Activated naive CD4-positive, alpha-beta T cell treated with anti-CD3 and anti-CD28 coated beads, Interleukin-2, amount 10 ng/mL, durations not matched to agents 7 days and 5 days (primary cell): ENCODE measurements at regions not wholly inside any gene's neighbourhood (a gene's known extent, or its start where the extent isn't known, plus 50 kb on each side); places are given as distances from the start of the nearest gene placed in this dataset.
"Not testable (repeated sequence)": the region's sequence is repeated elsewhere in the genome, so short reads cannot be mapped to it uniquely, and the experiment has no call there.

Experiments
- CTCF ChIA-PET: fragments of 350-600 bp; sonication (Branson Sonifier 250); formaldehyde crosslinking; loops from one replicate; lab custom pipeline; 2021; ENCODE audit warnings: antibody characterized with exemption; lab: Charles Lee
- DNase-seq: peaks from one replicate; pipeline ENCODE4 v3.0.0-alpha.2; 2020
- H3K27ac Mint-ChIP-seq: one replicate; pipeline ENCODE4 v1.8.0; 2021; ENCODE audit warnings: mild to moderate bottlenecking, moderate library complexity, mixed read lengths
- H3K27me3 Mint-ChIP-seq: one replicate; pipeline ENCODE4 v1.8.0; 2021; ENCODE audit warnings: mild to moderate bottlenecking, mixed read lengths
- H3K36me3 Mint-ChIP-seq: one replicate; pipeline ENCODE4 v1.8.0; 2021; ENCODE audit warnings: mixed read lengths
- H3K4me1 Mint-ChIP-seq: one replicate; pipeline ENCODE4 v1.8.0; 2021; ENCODE audit warnings: mixed read lengths
- H3K4me3 Mint-ChIP-seq: one replicate; pipeline ENCODE4 v1.8.0; 2021; ENCODE audit warnings: mild to moderate bottlenecking, moderate library complexity, mixed read lengths
- H3K9me3 Mint-ChIP-seq: one replicate; pipeline ENCODE4 v1.8.0; 2021; ENCODE audit warnings: mixed read lengths

DNA sequence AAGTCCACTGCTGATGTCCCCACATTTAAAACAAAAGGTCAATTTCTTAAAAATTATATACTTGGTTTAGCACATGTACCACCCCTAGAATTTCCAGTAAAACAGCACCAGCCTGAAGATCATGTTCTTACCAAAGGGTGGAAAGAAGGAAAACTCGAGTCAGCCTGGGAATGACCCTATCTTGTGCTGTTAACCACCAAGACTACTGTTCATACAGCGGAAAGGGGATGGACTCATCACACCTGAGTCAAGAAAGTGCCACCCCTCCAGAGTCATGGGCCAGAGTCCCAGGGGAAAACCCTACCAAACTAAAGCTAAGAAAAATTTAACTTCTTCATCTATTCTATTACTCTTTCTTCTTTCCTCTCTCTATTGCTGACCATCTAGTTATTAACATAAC is 113.6 kb upstream of the PPM1J start:
- peaks cover 64% of the 10 kb centered on the region for H3K27me3 Mint-ChIP-seq
- no peak overlapping the region for H3K4me3 Mint-ChIP-seq
- no peaks in the 10 kb centered on the region for H3K9me3 Mint-ChIP-seq
- CTCF ChIA-PET: no interaction called here
- H3K36me3 Mint-ChIP-seq: no peaks in the 10 kb centered on the region
- H3K27ac Mint-ChIP-seq: no peak overlapping the region
- no peak for DNase-seq
- H3K4me1 Mint-ChIP-seq: peaks cover 7% of the 10 kb centered on the region

DNA sequence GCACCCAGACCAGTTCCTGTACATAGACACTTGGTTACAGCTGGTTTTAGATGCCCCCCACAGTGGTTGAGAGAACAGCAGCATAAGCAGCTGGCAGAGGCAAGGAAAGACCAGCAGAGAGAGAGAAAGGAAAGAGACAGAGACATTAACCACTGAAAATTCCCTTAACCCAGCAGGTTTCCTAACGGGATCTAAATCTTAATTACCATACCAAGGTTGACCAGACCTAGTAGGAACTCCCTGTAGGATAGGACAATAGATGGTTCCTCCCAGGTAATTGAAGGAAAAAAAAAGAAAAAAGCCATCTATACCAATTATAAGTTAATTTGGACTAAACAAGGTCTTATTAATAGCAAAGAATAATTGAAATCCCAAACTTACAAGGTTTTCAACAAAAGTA is 112.3 kb upstream of the PPM1J start:
- H3K9me3 Mint-ChIP-seq, H3K27ac Mint-ChIP-seq, DNase-seq, H3K4me3 Mint-ChIP-seq, CTCF ChIA-PET, H3K36me3 Mint-ChIP-seq, H3K4me1 Mint-ChIP-seq: not testable (repeated sequence)
- peaks cover 57% of the 10 kb centered on the region for H3K27me3 Mint-ChIP-seq

DNA sequence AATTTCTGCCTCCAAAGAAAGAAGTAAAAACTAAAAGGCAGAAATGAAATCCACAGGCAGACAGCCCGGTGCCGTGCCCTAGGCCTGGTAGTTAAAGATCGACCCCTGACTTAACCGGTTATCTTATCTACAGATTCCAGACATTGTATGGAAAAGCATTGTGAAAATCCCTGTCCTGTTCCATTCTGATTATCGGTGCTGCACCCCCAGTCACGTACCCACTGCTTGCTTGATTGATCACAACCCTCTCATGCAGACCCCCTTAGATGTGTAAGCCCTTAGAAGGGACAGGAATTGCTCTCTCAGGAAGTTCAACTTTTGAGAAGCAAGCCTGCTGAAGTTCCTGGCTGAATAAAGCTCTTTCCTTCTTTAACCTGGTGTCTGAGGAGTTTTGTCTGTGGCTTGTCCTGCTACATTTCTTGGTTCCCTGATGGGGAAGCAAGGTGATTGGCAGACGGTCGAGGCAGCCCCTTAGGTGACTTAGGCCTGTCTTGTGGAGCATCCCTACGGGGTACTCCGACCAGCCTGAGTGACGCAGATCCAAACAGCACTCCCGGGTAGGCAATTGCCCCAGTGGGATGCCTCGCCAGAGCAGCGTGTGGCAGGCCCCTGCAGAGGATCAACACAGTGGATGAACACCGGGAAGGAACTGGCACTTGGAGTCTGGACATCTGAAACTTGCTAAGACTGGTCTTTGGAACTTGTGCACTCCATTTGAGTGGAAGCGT is 111.2 kb upstream of the PPM1J start:
- H3K36me3 Mint-ChIP-seq: no peaks in the 10 kb centered on the region
- H3K4me3 Mint-ChIP-seq: no peak overlapping the region
- H3K4me1 Mint-ChIP-seq: peaks cover 7% of the 10 kb centered on the region
- H3K27me3 Mint-ChIP-seq: peaks cover 52% of the 10 kb centered on the region
- CTCF ChIA-PET: no interaction called here
- H3K9me3 Mint-ChIP-seq: no peaks in the 10 kb centered on the region
- H3K27ac Mint-ChIP-seq: no peak overlapping the region
- DNase-seq: no peak

DNA sequence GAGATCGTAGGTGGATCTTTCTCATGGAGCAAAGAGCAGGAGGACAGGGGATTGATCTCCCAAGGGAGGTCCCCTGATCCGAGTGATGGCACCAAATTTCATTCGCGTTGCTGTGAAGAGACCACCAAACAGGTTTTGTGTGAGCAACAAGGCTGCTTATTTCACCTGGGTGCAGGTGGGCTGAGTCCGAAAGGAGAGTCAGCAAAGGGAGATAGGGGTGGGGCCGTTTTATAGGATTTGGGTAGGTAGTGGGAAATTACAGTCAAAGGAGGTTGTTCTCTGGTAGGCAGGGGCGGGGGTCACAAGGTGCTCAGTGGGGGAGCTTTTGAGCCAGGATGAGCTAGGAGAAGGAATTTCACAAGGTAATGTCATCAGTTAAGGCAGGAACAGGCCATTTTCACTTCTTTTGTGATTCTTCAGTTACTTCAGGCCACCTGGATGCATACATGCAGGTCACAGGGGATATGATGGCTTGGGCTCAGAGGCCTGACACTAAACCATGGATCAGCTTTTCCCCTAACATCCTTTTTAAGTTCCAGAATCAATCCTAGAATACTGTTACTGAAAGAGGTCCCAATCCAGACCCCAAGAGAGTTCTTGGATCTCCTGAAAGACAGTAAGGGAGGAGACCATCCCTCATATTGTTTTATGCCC is 110.6 kb upstream of the PPM1J start:
- H3K4me1 Mint-ChIP-seq, CTCF ChIA-PET, H3K27ac Mint-ChIP-seq, H3K36me3 Mint-ChIP-seq, DNase-seq, H3K9me3 Mint-ChIP-seq, H3K4me3 Mint-ChIP-seq: not testable (repeated sequence)
- H3K27me3 Mint-ChIP-seq: peaks cover 50% of the 10 kb centered on the region

DNA sequence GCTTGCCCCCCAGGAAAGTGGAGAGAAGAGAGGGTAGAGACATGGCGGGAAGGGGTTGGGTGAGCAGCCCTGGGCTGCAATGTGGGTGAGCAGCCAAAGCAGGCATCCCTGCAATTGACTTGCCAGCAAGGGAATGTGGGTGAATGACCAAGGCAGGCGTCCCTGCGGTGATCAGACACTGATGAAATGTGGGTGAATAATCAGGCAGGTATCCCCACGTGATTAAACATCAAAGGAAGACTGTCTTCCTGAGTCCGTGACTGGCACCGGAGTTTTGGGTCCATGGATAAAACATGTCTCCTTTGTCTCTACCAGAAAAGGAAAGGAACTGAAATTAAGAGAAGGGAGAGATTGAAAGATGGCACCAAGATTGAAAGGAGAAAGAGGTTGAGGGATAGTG is 109.9 kb upstream of the PPM1J start:
- CTCF ChIA-PET, H3K4me1 Mint-ChIP-seq, H3K9me3 Mint-ChIP-seq, H3K27ac Mint-ChIP-seq, H3K4me3 Mint-ChIP-seq, H3K36me3 Mint-ChIP-seq, DNase-seq: not testable (repeated sequence)
- H3K27me3 Mint-ChIP-seq: peaks cover 45% of the 10 kb centered on the region

DNA sequence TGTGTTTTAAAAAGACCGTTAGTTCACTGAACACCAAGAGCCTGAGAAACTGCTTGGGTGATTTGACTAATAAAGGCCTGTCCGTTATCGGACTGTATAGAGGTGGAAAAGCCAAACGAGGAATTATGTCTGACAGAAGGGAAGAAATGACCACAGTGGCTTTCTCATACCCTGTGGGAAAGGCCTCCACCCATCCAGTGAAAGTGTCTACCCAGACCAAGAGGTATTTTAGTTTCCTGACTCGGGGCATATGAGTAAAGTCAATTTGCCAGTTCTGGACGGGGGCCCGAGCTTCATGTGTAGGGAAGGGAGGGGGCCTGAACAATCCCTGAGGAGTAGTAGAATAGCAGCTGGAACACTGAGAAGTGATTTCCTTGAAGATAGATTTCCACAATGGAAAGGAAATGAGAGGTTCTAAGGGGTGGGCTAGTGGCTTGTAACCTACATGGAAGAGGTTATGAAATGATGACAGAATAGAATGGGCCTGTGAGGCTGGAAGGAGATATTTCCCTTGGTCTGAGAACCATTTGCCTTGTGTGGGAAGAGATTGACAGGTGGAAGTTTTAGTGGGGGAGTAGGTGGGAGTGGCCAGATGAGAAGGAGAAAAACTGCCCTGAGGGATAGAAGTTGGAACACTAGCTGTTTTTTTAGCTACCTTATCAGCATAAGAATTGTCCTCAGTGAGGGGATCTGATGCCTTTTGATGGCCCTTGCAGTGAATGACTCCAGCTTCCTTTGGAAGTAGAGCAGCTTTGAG is 106.4 kb upstream of the PPM1J start:
- CTCF ChIA-PET: interaction anchor here (1.6 kb wide), 1 partner anchor 102 kb away, joined by 3 read pairs; no protein-coding TSS in a partner anchor
- H3K4me1 Mint-ChIP-seq, DNase-seq, H3K9me3 Mint-ChIP-seq, H3K36me3 Mint-ChIP-seq, H3K27ac Mint-ChIP-seq, H3K4me3 Mint-ChIP-seq: not testable (repeated sequence)
- H3K27me3 Mint-ChIP-seq: peaks cover 35% of the 10 kb centered on the region

DNA sequence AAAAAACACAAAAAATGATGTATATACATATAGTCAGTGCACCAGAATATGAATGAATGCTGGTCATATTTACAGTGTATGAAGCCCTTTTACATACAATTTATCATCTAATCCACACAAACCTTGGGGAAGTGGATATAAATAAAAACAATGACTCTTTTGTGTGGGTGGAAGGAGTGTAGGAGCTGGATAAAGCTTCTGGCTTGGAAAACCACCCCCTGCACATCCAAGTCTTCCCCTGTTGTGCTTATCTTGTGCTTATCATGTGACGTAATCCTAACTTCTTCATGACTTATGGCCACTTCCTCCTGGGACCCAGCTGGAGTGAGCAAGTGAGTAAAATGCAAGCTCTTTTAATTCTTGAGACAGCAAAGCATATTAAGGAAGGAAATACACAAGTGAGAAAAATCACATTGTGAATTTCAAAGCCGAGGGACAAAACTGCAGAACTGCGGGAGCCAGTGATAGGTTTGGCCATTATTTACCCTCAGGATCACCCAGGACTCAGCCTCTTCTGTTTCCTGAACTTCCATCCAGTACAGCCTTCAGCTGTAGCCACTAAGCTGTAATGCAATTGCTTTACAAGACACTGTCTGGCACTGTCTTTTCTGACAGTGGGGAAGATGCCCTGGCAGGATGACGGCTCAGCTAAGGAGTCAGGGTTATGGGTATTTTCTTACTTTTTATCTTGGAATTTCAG is 104.0 kb upstream of the PPM1J start:
- Mint-ChIP-seq H3K36me3 (no peaks in the 10 kb centered on the region), H3K9me3 (no peaks in the 10 kb centered on the region), H3K4me3 (no peak overlapping the region), H3K27me3 (peaks cover 15% of the 10 kb centered on the region), H3K4me1 (peaks cover 7% of the 10 kb centered on the region), H3K27ac (no peak overlapping the region)
- CTCF ChIA-PET: interaction anchor here (1.0 kb wide), 1 partner anchor 14 kb away, joined by 3 read pairs; no protein-coding TSS in a partner anchor
- DNase-seq: no peak

DNA sequence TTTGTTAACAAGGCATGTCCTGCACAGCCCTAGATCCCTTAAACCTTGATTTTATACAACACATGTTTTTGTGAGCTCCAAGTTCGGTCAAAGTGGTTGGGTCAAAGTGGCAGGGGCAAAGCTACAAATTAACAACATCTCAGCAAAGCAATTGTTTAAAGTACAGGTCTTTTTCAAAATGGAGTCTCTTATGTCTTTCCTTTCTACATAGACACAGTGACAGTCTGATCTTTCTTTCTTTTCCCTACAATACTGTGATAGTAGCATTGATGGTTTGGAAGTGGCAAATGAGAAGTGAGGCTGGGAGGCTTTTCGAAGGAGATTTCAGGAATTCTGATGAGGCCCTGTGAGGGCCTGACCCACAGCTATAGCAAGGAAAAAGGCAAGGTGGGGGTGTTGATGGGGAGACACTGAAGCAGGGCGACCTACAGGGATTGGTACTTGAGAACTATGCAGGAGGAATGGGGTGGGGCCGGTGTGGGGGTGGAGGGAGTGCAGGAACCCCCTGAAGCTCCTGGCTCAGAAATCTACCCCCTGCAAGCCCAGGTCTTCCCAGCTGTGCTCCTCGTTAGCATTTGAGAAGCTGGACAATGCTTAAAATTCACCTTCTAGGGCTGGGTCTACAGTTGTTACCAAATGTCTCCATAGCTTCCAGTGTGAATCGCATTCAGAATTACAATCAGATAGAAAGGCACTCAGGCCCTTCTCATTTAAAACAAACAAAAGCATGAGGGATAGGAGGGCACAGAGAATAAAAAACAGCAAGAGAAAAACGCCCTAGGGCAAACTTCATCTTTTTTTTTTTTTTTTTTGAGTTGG is 102.6 kb upstream of the PPM1J start:
- no peak overlapping the region for H3K27ac Mint-ChIP-seq

DNA sequence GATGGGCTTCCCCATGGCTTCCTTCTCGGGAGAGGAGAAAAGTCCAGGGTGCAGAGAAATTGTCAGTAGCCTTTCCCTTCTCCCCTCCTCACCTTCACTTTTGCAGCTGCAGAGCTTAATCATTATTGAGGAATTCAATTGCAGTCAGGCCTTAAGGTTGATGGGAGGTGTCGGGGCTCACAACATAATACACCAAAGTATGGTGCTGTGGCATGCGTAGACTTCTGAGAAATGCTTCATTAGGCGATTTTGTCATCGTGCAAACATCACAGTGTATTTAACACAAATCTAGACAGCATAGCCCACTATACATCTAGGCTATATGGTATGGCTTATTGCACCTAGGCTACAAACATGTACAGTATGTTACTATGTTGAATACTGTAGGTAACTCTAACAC is 100.2 kb upstream of the PPM1J start:
- Mint-ChIP-seq H3K27ac (no peak overlapping the region), H3K9me3 (no peaks in the 10 kb centered on the region), H3K4me3 (no peak overlapping the region), H3K36me3 (no peaks in the 10 kb centered on the region), H3K27me3 (peaks cover 21% of the 10 kb centered on the region), H3K4me1 (peaks cover 7% of the 10 kb centered on the region)
- CTCF ChIA-PET: no interaction called here
- no peak for DNase-seq

More for the DNA sequence above, 102.6 kb upstream of the PPM1J start:
- no peak for DNase-seq
- CTCF ChIA-PET: no interaction called here
- Mint-ChIP-seq H3K36me3 (no peaks in the 10 kb centered on the region), H3K27me3 (peaks cover 9% of the 10 kb centered on the region), H3K4me1 (peaks cover 7% of the 10 kb centered on the region), H3K9me3 (no peaks in the 10 kb centered on the region), H3K4me3 (no peak overlapping the region)

DNA sequence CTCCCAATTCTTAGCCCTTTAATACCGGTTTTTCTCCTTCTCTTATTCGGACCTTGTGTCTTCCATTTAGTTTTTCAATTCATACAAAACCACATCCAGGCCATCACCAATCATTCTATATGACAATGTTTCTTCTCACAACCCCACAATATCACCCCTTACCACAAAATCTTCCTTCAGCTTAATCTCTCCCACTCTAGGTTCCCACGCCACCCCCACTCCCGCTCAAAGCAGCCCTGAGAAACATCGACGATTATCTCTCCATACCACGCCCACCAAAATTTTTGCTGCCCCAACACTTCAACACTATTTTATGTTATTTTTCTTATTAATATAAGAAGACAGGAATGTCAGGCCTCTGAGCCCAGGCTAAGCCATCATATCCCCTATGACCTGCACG is 99.5 kb upstream of the PPM1J start:
- H3K36me3 Mint-ChIP-seq, CTCF ChIA-PET, H3K4me3 Mint-ChIP-seq, H3K9me3 Mint-ChIP-seq, H3K27ac Mint-ChIP-seq, DNase-seq, H3K4me1 Mint-ChIP-seq: not testable (repeated sequence)
- peaks cover 26% of the 10 kb centered on the region for H3K27me3 Mint-ChIP-seq

DNA sequence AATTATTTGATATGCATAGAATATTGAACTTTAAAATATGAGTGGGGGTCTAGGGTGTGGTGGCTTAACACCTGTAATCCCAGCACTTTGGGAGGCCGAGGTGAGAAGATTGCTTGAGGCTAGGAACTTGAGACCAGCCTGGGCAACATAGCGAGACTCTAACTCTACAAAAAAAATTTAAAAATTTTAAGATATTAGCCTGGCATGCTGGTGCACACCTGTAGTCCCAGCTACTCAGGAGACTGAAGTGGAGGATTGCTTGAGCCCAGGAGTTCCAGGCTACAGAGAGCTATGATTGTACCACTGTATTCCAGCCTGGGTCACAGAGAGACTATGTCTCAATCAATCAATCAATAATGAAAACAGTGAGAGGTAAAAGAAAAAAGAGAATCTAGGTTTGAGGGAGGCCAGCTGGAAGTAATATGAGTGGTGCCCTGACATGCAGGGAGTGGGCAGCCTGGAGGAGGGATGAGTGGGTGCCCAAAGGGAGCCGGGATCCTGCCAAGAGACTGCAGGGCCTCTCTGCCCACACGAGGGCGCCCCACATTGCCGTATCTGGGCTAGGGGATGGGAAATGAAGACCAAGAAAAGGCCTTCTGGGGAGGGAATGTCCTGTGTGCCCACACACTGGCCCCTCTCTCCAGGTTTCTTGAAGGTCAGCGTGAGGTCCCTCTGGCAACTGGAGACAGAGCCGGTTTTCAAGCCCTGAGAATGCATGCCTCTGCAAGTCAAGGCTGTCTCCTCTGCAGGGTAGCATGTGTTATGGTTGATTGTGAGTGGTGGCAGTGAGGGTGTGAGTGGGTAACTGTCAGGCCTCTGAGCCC is 93.9 kb upstream of the PPM1J start:
- no peak overlapping the region for H3K27ac Mint-ChIP-seq
- peak; percentile 82 for DNase-seq
- no peaks in the 10 kb centered on the region for H3K4me1 Mint-ChIP-seq
- no peak overlapping the region for H3K4me3 Mint-ChIP-seq
- H3K27me3 Mint-ChIP-seq: peaks cover 44% of the 10 kb centered on the region
- CTCF ChIA-PET: interaction anchor here (0.7 to 13.4 kb wide), 7 partner anchors 10 to 264 kb away, joined by 3 to 224 read pairs (median 6); partner anchors contain the start of genes LRIG2 and PPM1J
- no peaks in the 10 kb centered on the region for H3K36me3 Mint-ChIP-seq
- no peaks in the 10 kb centered on the region for H3K9me3 Mint-ChIP-seq

DNA sequence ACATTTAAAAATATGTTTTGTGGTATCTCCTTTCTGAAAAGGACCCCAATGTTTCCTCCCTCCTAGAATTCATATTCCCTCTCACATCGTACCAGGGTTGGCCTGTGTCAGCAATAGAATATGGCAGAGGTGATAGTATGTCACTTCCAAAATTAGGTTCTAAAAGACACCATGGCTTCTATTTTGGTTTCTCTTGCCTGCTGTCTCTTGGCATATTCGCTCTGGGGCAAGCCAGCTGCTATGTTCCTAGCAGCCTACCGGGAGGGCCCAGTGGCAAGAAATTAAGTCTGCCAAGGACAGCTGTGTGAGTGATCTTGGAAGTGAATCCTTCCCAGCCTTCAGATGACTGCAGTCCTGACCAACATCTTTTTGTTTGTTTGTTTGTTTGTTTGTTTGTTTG is 92.9 kb upstream of the PPM1J start:
- no peak for DNase-seq
- Mint-ChIP-seq H3K9me3 (no peaks in the 10 kb centered on the region), H3K4me3 (no peak overlapping the region), H3K27me3 (peaks cover 47% of the 10 kb centered on the region), H3K4me1 (no peaks in the 10 kb centered on the region), H3K27ac (no peak overlapping the region), H3K36me3 (no peaks in the 10 kb centered on the region)
- CTCF ChIA-PET: interaction anchor here (0.7 to 13.4 kb wide), 4 partner anchors 9 to 265 kb away, joined by 3 to 224 read pairs (median 8); partner anchors contain the start of genes LRIG2 and PPM1J

DNA sequence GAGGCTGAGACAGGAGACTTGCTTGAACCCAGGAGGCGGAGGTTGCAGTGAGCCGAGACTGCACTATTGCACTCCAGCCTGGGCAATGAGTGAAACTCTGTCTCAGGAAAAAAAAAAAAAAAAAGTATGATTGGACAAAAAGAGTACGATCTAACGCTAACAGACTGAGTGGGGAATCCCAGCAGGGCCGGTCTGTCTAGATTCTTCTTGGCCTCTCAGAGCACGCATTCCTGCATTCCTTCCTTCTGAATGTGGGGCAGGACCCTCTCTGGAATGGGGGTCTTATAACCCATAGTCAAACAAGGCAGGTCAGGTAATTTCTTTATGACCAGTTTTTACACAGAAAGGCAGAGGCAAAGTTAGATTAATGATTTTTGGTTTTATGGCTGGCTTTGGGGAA is 92.0 kb upstream of the PPM1J start:
- CTCF ChIA-PET: interaction anchor here (13.4 kb wide), 1 partner anchor 88 kb away, joined by 224 read pairs; the partner anchor contains the start of gene PPM1J
- DNase-seq: no peak
- Mint-ChIP-seq H3K36me3 (no peaks in the 10 kb centered on the region), H3K4me3 (no peak overlapping the region), H3K27me3 (peaks cover 49% of the 10 kb centered on the region), H3K9me3 (no peaks in the 10 kb centered on the region), H3K4me1 (no peaks in the 10 kb centered on the region), H3K27ac (no peak overlapping the region)
